Liver (tissue), 8 donors: ENCODE measurements at regions not wholly inside any gene's neighbourhood (a gene's known extent, or its start where the extent isn't known, plus 50 kb on each side); places are given as distances from the start of the nearest gene placed in this dataset.

Experiments
- DNase-seq: peaks from one replicate; pipeline ENCODE4 v3.0.0-alpha.2; 2017; ENCODE audit warnings: low spot score
- H3K27ac ChIP-seq, 2 donors: one replicate each; pipeline ENCODE4 v1.7.0; 2013; ENCODE audit warnings: inconsistent platforms in 2 of 2, low read length in 2 of 2, control low read depth in 1 of 2, low read depth in 1 of 2, mild to moderate bottlenecking in 1 of 2
- H3K27me3 ChIP-seq, 4 donors: one replicate each; pipeline versions ENCODE4 v1.6.1 to v1.7.0; 2013; ENCODE audit warnings: low read length in 3 of 4, inconsistent platforms in 1 of 4, mild to moderate bottlenecking in 1 of 4, moderate library complexity in 1 of 4; ENCODE audit not compliant: control insufficient read depth in 4 of 4, insufficient read depth in 4 of 4
- H3K36me3 ChIP-seq, 4 donors: one replicate each; pipeline versions ENCODE4 v1.6.1 to v1.7.0; 2013; ENCODE audit warnings: low read length in 3 of 4, mild to moderate bottlenecking in 3 of 4, low read depth in 1 of 4, moderate library complexity in 1 of 4; ENCODE audit not compliant: control insufficient read depth in 4 of 4, insufficient read depth in 3 of 4
- H3K4me1 ChIP-seq, 4 donors: one replicate each; pipeline versions ENCODE4 v1.6.1 to v1.7.0; 2013; ENCODE audit warnings: low read length in 3 of 4, mild to moderate bottlenecking in 3 of 4, moderate library complexity in 1 of 4; ENCODE audit not compliant: control insufficient read depth in 4 of 4, insufficient read depth in 4 of 4
- H3K4me3 ChIP-seq, 3 donors: one replicate each; pipeline versions ENCODE4 v1.6.1 to v1.7.0; 2013; ENCODE audit warnings: low read length in 3 of 3, control low read depth in 1 of 3, low read depth in 1 of 3, mild to moderate bottlenecking in 1 of 3
- H3K9ac ChIP-seq, 2 donors: one replicate each; pipeline ENCODE4 v1.7.0; 2013; ENCODE audit warnings: low read length in 2 of 2, mild to moderate bottlenecking in 2 of 2, moderate library complexity in 2 of 2, control low read depth in 1 of 2, low read depth in 1 of 2
- H3K9me3 ChIP-seq, 4 donors: one replicate each; pipeline versions ENCODE4 v1.6.1 to v1.7.0; 2013; ENCODE audit warnings: low read length in 3 of 4; ENCODE audit not compliant: control insufficient read depth in 4 of 4
- EGR1 ChIP-seq, 2 donors: IDR thresholded peaks; 2 replicates each; pipeline ENCODE4 v1.6.1; 2016 to 2018; ENCODE audit warnings: antibody characterized with exemption in 2 of 2, low read depth in 2 of 2
- FOXA1 ChIP-seq: IDR thresholded peaks from 2 replicates; pipeline ENCODE4 v1.6.1; 2016; ENCODE audit warnings: antibody characterized with exemption
- FOXA2 ChIP-seq: IDR thresholded peaks from 2 replicates; pipeline ENCODE4 v1.6.1; 2016; ENCODE audit warnings: antibody characterized with exemption
- GABPA ChIP-seq, 2 donors: IDR thresholded peaks in 1 of 2; conservative IDR thresholded peaks in 1 of 2; 2 replicates each; pipeline ENCODE4 v1.6.1; 2016; ENCODE audit warnings: antibody characterized with exemption in 2 of 2, mild to moderate bottlenecking in 1 of 2, moderate library complexity in 1 of 2
- HNF4A ChIP-seq, 2 donors: conservative IDR thresholded peaks; 2 replicates each; pipeline ENCODE4 v1.6.1; 2016; ENCODE audit warnings: antibody characterized with exemption in 2 of 2, mild to moderate bottlenecking in 2 of 2
- HNF4G ChIP-seq: IDR thresholded peaks from 2 replicates; pipeline ENCODE4 v1.6.1; 2016; ENCODE audit warnings: antibody characterized with exemption
- JUND ChIP-seq, 2 donors: IDR thresholded peaks; 2 replicates each; pipeline ENCODE4 v1.6.1; 2016; ENCODE audit warnings: antibody characterized with exemption in 2 of 2
- NR2F2 ChIP-seq: IDR thresholded peaks from 2 replicates; pipeline ENCODE4 v1.6.1; 2016; ENCODE audit warnings: antibody characterized with exemption
- RAD21 ChIP-seq, 2 donors: IDR thresholded peaks; 2 replicates each; pipeline ENCODE4 v1.6.1; 2016; ENCODE audit warnings: antibody characterized with exemption in 2 of 2, mild to moderate bottlenecking in 2 of 2
- RXRA ChIP-seq, 2 donors: IDR thresholded peaks; 2 replicates each; pipeline ENCODE4 v1.6.1; 2017 to 2018; ENCODE audit warnings: antibody characterized with exemption in 2 of 2, mild to moderate bottlenecking in 1 of 2
- SP1 ChIP-seq: IDR thresholded peaks from 2 replicates; pipeline ENCODE4 v1.6.1; 2018; ENCODE audit warnings: antibody characterized with exemption, mild to moderate bottlenecking
- TAF1 ChIP-seq: conservative IDR thresholded peaks from 2 replicates; pipeline ENCODE4 v1.6.1; 2016; ENCODE audit warnings: antibody characterized with exemption, mild to moderate bottlenecking
- YY1 ChIP-seq: IDR thresholded peaks from 2 replicates; pipeline ENCODE4 v1.6.1; 2016; ENCODE audit warnings: antibody characterized with exemption, mild to moderate bottlenecking
- WGBS: extraction: QIAGEN DNeasy Blood & Tissue Kit; methylation state at CpG from one replicate; pipeline ENCODE4 v1.1.7; 2013; 5-methylcytosine and 5-hydroxymethylcytosine counted together
- TF ChIP-seq, protein P1 (sequence below): IDR thresholded peaks from 2 replicates; pipeline ENCODE4 v1.6.1; 2016; ENCODE audit warnings: antibody characterized with exemption
- TF ChIP-seq, protein P2 (sequence below): IDR thresholded peaks from 2 replicates; pipeline ENCODE4 v1.6.1; 2016; ENCODE audit warnings: antibody characterized with exemption, mild to moderate bottlenecking
- TF ChIP-seq, protein P3 (sequence below): fragments of 150-350 bp; IDR thresholded peaks from 2 replicates; pipeline ENCODE4 v1.5.1; 2017; ENCODE audit warnings: improper control_type of control experiment, low read depth, low read length; ENCODE audit not compliant: missing input control
- TF ChIP-seq, protein P4 (sequence below): IDR thresholded peaks from 2 replicates; pipeline ENCODE4 v1.6.1; 2016; ENCODE audit warnings: antibody characterized with exemption
- TF ChIP-seq, protein P5 (sequence below): IDR thresholded peaks from 2 replicates; pipeline ENCODE4 v1.6.1; 2016; ENCODE audit warnings: antibody characterized with exemption
- donor health status: healthy.
- donor health status: healthy.
- donor health status: healthy.
- donor health status: healthy.
- donor health status: healthy.

DNA sequence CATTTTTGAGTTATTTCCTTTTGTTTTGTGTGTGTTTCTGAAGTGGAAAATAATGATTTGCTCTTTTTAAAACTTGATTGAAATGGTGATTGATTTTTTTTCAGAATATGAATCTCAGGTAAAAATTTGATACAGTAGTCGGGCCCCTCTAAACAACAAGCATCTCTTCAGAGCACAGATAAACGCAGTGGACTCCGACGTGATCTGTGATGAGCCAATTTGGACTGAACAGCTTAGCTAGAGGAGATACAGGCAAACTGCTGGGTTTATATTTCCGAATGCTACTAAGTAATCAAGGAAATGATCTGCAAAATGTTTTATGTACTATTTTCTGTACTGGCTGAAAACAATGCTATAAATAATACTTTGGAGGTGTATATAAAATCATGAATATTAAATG, 705.7 kb upstream of the RGS18 start:
- TF ChIP-seq NR2F2, result no peak
- TF ChIP-seq, protein P1, sequence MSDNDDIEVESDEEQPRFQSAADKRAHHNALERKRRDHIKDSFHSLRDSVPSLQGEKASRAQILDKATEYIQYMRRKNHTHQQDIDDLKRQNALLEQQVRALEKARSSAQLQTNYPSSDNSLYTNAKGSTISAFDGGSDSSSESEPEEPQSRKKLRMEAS, result no peak
- TF ChIP-seq, protein P2, sequence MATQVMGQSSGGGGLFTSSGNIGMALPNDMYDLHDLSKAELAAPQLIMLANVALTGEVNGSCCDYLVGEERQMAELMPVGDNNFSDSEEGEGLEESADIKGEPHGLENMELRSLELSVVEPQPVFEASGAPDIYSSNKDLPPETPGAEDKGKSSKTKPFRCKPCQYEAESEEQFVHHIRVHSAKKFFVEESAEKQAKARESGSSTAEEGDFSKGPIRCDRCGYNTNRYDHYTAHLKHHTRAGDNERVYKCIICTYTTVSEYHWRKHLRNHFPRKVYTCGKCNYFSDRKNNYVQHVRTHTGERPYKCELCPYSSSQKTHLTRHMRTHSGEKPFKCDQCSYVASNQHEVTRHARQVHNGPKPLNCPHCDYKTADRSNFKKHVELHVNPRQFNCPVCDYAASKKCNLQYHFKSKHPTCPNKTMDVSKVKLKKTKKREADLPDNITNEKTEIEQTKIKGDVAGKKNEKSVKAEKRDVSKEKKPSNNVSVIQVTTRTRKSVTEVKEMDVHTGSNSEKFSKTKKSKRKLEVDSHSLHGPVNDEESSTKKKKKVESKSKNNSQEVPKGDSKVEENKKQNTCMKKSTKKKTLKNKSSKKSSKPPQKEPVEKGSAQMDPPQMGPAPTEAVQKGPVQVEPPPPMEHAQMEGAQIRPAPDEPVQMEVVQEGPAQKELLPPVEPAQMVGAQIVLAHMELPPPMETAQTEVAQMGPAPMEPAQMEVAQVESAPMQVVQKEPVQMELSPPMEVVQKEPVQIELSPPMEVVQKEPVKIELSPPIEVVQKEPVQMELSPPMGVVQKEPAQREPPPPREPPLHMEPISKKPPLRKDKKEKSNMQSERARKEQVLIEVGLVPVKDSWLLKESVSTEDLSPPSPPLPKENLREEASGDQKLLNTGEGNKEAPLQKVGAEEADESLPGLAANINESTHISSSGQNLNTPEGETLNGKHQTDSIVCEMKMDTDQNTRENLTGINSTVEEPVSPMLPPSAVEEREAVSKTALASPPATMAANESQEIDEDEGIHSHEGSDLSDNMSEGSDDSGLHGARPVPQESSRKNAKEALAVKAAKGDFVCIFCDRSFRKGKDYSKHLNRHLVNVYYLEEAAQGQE, result no peak
- no peak for TF ChIP-seq FOXA2
- no peak for TF ChIP-seq FOXA1
- TF ChIP-seq, protein P3, sequence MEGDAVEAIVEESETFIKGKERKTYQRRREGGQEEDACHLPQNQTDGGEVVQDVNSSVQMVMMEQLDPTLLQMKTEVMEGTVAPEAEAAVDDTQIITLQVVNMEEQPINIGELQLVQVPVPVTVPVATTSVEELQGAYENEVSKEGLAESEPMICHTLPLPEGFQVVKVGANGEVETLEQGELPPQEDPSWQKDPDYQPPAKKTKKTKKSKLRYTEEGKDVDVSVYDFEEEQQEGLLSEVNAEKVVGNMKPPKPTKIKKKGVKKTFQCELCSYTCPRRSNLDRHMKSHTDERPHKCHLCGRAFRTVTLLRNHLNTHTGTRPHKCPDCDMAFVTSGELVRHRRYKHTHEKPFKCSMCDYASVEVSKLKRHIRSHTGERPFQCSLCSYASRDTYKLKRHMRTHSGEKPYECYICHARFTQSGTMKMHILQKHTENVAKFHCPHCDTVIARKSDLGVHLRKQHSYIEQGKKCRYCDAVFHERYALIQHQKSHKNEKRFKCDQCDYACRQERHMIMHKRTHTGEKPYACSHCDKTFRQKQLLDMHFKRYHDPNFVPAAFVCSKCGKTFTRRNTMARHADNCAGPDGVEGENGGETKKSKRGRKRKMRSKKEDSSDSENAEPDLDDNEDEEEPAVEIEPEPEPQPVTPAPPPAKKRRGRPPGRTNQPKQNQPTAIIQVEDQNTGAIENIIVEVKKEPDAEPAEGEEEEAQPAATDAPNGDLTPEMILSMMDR, result no peak
- TF ChIP-seq JUND (IDR thresholded peaks at IDR 0.05), result no peak
- no peak for TF ChIP-seq GABPA (IDR thresholded peaks at IDR 0.05 in 1 of 2, conservative IDR thresholded peaks at IDR 0.05 in 1 of 2)
- TF ChIP-seq RAD21 (IDR thresholded peaks at IDR 0.05), result no peak
- TF ChIP-seq RXRA (IDR thresholded peaks at IDR 0.05), result no peak
- TF ChIP-seq EGR1 (IDR thresholded peaks at IDR 0.05; ENCODE audit: low read depth in 2 of 2), result no peak
- TF ChIP-seq, protein P4, sequence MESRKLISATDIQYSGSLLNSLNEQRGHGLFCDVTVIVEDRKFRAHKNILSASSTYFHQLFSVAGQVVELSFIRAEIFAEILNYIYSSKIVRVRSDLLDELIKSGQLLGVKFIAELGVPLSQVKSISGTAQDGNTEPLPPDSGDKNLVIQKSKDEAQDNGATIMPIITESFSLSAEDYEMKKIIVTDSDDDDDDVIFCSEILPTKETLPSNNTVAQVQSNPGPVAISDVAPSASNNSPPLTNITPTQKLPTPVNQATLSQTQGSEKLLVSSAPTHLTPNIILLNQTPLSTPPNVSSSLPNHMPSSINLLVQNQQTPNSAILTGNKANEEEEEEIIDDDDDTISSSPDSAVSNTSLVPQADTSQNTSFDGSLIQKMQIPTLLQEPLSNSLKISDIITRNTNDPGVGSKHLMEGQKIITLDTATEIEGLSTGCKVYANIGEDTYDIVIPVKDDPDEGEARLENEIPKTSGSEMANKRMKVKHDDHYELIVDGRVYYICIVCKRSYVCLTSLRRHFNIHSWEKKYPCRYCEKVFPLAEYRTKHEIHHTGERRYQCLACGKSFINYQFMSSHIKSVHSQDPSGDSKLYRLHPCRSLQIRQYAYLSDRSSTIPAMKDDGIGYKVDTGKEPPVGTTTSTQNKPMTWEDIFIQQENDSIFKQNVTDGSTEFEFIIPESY, result no peak
- TF ChIP-seq SP1, result no peak
- TF ChIP-seq YY1, result no peak
- TF ChIP-seq HNF4A (conservative IDR thresholded peaks at IDR 0.05), result no peak
- no peak for TF ChIP-seq TAF1
- TF ChIP-seq HNF4G, result no peak
- TF ChIP-seq, protein P5, sequence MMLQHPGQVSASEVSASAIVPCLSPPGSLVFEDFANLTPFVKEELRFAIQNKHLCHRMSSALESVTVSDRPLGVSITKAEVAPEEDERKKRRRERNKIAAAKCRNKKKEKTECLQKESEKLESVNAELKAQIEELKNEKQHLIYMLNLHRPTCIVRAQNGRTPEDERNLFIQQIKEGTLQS, result no peak
- Histone ChIP-seq H3K9ac (no peak overlapping the region), H3K27me3 (no peaks in the 10 kb centered on the region), H3K36me3 (no peaks in the 10 kb centered on the region), H3K9me3 (no peaks in the 10 kb centered on the region), H3K4me3 (no peak overlapping the region), H3K4me1 (no peaks in the 10 kb centered on the region), H3K27ac (no peak overlapping the region)
- WGBS, result 81% methylated on average over 5 of the region's 5 CpGs
- no peak for DNase-seq

DNA sequence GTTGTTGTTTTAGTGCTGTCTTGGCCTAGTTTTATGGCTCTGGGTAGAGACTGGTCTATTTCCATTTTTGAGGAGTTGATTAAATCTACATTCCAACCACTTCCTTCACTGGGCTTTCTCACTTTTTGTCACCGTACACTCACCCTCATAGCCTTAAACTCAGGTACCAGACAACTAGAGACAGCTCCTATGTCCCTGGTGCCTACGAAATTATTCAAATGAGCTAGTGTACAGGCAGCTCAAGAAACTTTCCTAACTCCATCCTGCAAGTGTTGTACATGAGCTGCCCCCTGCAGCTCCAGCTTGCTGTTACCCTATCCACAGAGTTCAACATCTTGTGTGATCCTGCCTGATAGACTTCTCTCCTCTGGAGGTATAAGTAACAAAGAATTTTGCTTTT, 704.8 kb upstream of the RGS18 start:
- Histone ChIP-seq H3K36me3 (no peaks in the 10 kb centered on the region), H3K4me1 (no peaks in the 10 kb centered on the region), H3K27ac (no peak overlapping the region), H3K27me3 (no peaks in the 10 kb centered on the region), H3K9ac (no peak overlapping the region), H3K9me3 (no peaks in the 10 kb centered on the region), H3K4me3 (no peak overlapping the region)
- no peak for DNase-seq
- WGBS, result 60% methylated on average over 2 of the region's 2 CpGs
- TF ChIP-seq, protein P2, result no peak
- TF ChIP-seq HNF4G (no peak), RXRA (IDR thresholded peaks at IDR 0.05) (no peak), HNF4A (conservative IDR thresholded peaks at IDR 0.05) (no peak), TAF1 (no peak), GABPA (IDR thresholded peaks at IDR 0.05 in 1 of 2, conservative IDR thresholded peaks at IDR 0.05 in 1 of 2) (no peak), FOXA2 (no peak), JUND (IDR thresholded peaks at IDR 0.05) (no peak), SP1 (no peak), YY1 (no peak), FOXA1 (no peak), EGR1 (IDR thresholded peaks at IDR 0.05; ENCODE audit: low read depth in 2 of 2) (no peak), NR2F2 (no peak)
- TF ChIP-seq, protein P5, result no peak
- TF ChIP-seq, protein P1, result no peak
